ENCODE measurements at regions not wholly inside any gene's neighbourhood (a gene's known extent, or its start where the extent isn't known, plus 50 kb on each side); places are given as distances from the start of the nearest gene placed in this dataset.

DNA sequence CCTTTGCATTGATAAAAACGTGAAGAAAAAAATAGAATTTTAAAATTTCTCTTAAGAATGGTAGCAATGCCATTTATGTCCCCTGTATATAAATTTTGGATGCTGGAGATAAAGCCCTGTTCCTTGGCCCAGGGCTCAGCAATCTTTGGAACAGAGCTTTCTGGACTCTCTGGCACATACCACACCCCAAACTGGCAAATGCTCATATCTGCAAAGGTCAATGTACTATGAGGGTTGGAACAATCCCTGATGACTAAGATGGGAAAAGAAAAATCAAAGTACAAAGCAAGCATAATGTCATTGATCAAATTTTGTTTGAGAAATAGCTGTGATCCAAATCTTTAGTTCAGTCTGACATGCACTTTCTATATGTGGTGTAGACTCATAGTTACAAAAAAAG is 158.1 kb upstream of the HCRTR2 start:
- TF ChIP-seq ZNF274 (IDR thresholded peaks at IDR 0.05; ENCODE audit: low read depth, low read length) = no peak
- no peak for TF ChIP-seq YY1 (IDR thresholded peaks at IDR 0.05; ENCODE audit: insufficient read depth, insufficient read length)
